ENCODE measurements at regions not wholly inside any gene's neighbourhood (a gene's known extent, or its start where the extent isn't known, plus 50 kb on each side); places are given as distances from the start of the nearest gene placed in this dataset.
A peak's percentile ranks its signal among the peaks of the same experiment; 100 is the strongest.

DNA sequence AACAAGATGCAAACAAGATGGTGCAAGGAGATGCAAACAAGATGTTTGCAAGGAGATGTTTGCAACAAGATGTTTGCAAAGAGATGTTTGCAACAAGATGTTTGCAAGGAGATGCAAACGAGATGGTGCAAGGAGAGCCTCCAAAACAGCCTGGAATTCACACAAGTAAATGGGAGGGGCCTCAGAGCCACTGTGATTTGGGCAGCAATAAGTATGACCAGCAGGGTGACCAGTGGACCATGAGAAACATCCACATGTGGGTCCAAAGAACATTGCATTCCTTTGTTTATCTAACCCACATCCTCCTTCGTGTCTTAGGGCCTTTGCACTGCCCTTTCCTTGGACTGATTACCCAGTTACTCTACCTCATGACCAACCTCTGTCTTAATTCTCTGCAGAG lies 162.9 kb downstream of the PLPP3 start:
- H3K4me1 Mint-ChIP-seq (ENCODE audit: unreplicated experiment): peaks cover 42% of the 10 kb centered on the region
- DNase-seq (ENCODE audit: extremely low spot score, unreplicated experiment): no peak

DNA sequence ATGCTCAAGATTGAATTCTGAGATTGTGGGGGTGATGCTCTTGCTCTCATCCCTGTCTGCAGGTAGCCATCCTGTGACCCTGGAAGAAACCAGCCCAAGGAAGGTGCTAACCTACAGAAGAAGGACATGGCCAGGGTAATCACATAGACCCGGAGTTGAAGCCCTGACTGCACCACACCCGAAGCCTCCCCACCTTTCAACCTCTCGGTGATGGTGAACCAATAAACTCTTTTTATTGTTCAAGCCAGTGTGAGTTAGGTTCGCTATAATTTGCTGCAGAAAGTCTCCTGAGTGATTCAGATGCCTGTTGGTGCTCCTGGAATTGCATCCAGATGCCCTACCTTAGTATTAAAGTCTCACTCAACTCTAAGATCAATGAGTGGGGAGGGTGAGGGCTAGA lies 163.6 kb downstream of the PLPP3 start:
- Mint-ChIP-seq H3K9me3 (no peaks in the 10 kb centered on the region), H3K4me1 (ENCODE audit: unreplicated experiment) (peaks cover 42% of the 10 kb centered on the region), H3K27ac (no peak overlapping the region), H3K27me3 (no peaks in the 10 kb centered on the region), H3K4me3 (no peak overlapping the region), H3K36me3 (no peaks in the 10 kb centered on the region)
- TF ChIP-seq, protein P1, sequence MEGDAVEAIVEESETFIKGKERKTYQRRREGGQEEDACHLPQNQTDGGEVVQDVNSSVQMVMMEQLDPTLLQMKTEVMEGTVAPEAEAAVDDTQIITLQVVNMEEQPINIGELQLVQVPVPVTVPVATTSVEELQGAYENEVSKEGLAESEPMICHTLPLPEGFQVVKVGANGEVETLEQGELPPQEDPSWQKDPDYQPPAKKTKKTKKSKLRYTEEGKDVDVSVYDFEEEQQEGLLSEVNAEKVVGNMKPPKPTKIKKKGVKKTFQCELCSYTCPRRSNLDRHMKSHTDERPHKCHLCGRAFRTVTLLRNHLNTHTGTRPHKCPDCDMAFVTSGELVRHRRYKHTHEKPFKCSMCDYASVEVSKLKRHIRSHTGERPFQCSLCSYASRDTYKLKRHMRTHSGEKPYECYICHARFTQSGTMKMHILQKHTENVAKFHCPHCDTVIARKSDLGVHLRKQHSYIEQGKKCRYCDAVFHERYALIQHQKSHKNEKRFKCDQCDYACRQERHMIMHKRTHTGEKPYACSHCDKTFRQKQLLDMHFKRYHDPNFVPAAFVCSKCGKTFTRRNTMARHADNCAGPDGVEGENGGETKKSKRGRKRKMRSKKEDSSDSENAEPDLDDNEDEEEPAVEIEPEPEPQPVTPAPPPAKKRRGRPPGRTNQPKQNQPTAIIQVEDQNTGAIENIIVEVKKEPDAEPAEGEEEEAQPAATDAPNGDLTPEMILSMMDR (conservative IDR thresholded peaks at IDR 0.05): no peak
- no peak for DNase-seq (ENCODE audit: extremely low spot score, unreplicated experiment)

More for the DNA sequence above, 162.9 kb downstream of the PLPP3 start:
- no peaks in the 10 kb centered on the region for H3K27me3 Mint-ChIP-seq
- TF ChIP-seq, protein P1 (conservative IDR thresholded peaks at IDR 0.05): no peak
- no peaks in the 10 kb centered on the region for H3K36me3 Mint-ChIP-seq
- H3K9me3 Mint-ChIP-seq: no peaks in the 10 kb centered on the region
- no peak overlapping the region for H3K4me3 Mint-ChIP-seq
- H3K27ac Mint-ChIP-seq: no peak overlapping the region

DNA sequence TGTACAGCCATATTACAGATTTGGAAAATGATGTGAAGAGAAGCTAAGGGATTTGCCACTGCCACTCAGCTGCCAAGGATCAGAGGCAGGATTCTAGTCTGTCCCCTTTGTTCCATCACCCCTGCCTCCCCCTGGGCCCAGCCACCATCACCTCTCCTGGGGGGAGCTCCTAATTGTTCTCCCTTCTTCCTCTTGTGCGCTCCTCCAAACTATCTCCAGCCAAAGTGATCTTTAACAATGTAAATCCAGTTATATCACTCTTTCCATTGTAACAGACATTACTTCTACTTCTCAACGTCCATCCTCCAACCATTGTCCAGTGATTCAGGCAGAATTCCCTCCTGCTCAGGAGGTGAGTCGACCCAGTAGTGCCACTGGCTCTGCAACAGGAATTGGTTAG lies 164.1 kb downstream of the PLPP3 start:
- H3K36me3 Mint-ChIP-seq: no peaks in the 10 kb centered on the region

DNA sequence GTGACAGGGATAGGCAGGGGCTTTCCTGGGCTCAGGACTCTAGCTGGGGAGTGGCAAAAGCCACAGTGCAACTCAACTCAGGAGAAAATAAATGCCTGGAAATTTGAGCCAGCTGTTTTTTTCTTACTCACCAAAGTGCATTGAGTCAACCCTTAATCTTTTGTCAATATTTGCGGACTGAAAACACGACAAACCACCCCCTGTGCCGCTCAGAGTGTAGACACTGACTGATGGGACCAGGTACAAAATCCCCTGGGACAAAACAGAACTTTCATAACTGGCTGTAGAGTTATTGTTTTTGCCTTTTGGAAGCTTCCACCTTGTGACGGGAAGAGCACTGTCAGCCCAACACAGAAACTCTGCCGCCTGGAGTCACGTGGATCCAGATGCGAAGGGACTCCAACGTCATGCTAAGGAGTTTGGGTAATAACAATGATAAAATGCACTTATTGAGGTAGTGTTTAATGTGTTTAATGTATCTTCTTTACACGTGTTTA lies 164.6 kb downstream of the PLPP3 start:
- H3K27ac Mint-ChIP-seq: peak overlapping the region; percentile 84
- DNase-seq (ENCODE audit: extremely low spot score, unreplicated experiment): no peak
- peak overlapping the region; percentile 70 for H3K4me3 Mint-ChIP-seq

More for the DNA sequence above, 164.1 kb downstream of the PLPP3 start:
- H3K4me3 Mint-ChIP-seq: peak overlapping the region; percentile 70
- TF ChIP-seq, protein P1 (conservative IDR thresholded peaks at IDR 0.05): no peak
- H3K27me3 Mint-ChIP-seq: no peaks in the 10 kb centered on the region
- no peak for DNase-seq (ENCODE audit: extremely low spot score, unreplicated experiment)
- no peaks in the 10 kb centered on the region for H3K9me3 Mint-ChIP-seq
- H3K4me1 Mint-ChIP-seq (ENCODE audit: unreplicated experiment): peaks cover 42% of the 10 kb centered on the region
- peak overlapping the region; percentile 84 for H3K27ac Mint-ChIP-seq

DNA sequence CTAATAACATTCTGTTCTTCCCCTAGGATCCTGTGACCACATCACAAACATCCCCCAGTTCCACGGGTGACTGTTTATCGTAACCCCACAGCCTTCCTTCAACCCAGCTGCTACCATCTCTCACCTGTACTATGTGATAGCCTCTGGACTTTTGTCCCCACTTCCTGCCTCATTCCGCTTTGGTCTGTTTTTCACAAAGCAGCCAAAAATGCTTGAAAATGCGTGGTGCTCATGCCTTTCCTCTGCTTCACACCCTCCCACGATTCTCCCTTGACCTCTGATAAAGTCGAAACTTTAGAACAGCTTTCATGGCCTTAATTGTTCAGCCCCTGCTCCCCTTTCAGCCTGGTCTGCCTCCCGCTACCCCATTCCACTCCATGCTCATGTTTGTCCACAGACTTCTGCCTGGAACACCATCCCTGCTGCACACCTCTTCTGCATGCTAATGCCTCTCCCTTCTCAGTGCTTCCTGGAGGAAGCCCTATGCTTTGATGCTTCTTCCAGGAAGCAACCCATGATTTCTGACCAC lies 165.6 kb downstream of the PLPP3 start:
- no peaks in the 10 kb centered on the region for H3K36me3 Mint-ChIP-seq
- no peaks in the 10 kb centered on the region for H3K27me3 Mint-ChIP-seq
- no peak for DNase-seq (ENCODE audit: extremely low spot score, unreplicated experiment)
- H3K27ac Mint-ChIP-seq: no peak overlapping the region
- H3K9me3 Mint-ChIP-seq: no peaks in the 10 kb centered on the region
- no peak overlapping the region for H3K4me3 Mint-ChIP-seq
- TF ChIP-seq, protein P1 (conservative IDR thresholded peaks at IDR 0.05): no peak
- H3K4me1 Mint-ChIP-seq (ENCODE audit: unreplicated experiment): peaks cover 34% of the 10 kb centered on the region

More for the DNA sequence above, 164.6 kb downstream of the PLPP3 start:
- TF ChIP-seq, protein P1 (conservative IDR thresholded peaks at IDR 0.05): no peak
- peaks cover 40% of the 10 kb centered on the region for H3K4me1 Mint-ChIP-seq (ENCODE audit: unreplicated experiment)
- H3K9me3 Mint-ChIP-seq: no peaks in the 10 kb centered on the region
- no peaks in the 10 kb centered on the region for H3K27me3 Mint-ChIP-seq
- no peaks in the 10 kb centered on the region for H3K36me3 Mint-ChIP-seq
